SU-DHL-6 (cell line): ENCODE measurements at regions not wholly inside any gene's neighbourhood (a gene's known extent, or its start where the extent isn't known, plus 50 kb on each side); places are given as distances from the start of the nearest gene placed in this dataset.

Experiments used
- H2AFZ ChIP-seq: fragments of 200-600 bp; sonication (generic); 2 replicates; pipeline ENCODE4 v1.6.1; 2014; ENCODE audit warnings: low read depth, mild to moderate bottlenecking, moderate library complexity, mixed read lengths, antibody characterized with exemption, low read length; ENCODE audit not compliant: severe bottlenecking
- H3F3A ChIP-seq: fragments of 200-600 bp; shearing (Covaris generic); 2 replicates; pipeline ENCODE4 v1.6.0; 2016; ENCODE audit warnings: antibody characterized with exemption, mild to moderate bottlenecking; ENCODE audit not compliant: insufficient read depth
- H3K27ac ChIP-seq: fragments of 200-600 bp; sonication (generic); 2 replicates; pipeline ENCODE4 v1.5.1; 2016; ENCODE audit warnings: low read depth, mild to moderate bottlenecking, low read length, moderate library complexity, mixed read lengths
- H3K27me3 ChIP-seq: fragments of 200-600 bp; sonication (generic), shearing (Covaris generic); 2 replicates; pipeline ENCODE4 v1.6.0; 2014; ENCODE audit warnings: mild to moderate bottlenecking, low read length
- H3K36me3 ChIP-seq: fragments of 200-600 bp; sonication (generic); 2 replicates; pipeline ENCODE4 v1.6.1; 2014; ENCODE audit warnings: mild to moderate bottlenecking, low read length, mixed read lengths
- H3K4me2 ChIP-seq: fragments of 300-600, 200-600 bp; shearing (Covaris generic), sonication (generic); 2 replicates; pipeline ENCODE4 v1.6.0; 2014; ENCODE audit warnings: low read length, low read depth, mild to moderate bottlenecking; ENCODE audit not compliant: poor library complexity, severe bottlenecking
- H3K4me3 ChIP-seq: fragments of 200-600 bp; sonication (generic); 2 replicates; pipeline ENCODE4 v1.5.1; 2014; ENCODE audit warnings: antibody characterized with exemption, low read length, mild to moderate bottlenecking, mixed read lengths; ENCODE audit not compliant: insufficient read depth, poor library complexity, severe bottlenecking
- H3K79me2 ChIP-seq: fragments of 200-600 bp; sonication (generic); 2 replicates; pipeline ENCODE4 v1.6.1; 2014; ENCODE audit warnings: mild to moderate bottlenecking, low read length, moderate library complexity; ENCODE audit not compliant: insufficient read depth
- H3K9ac ChIP-seq: fragments of 200-600 bp; sonication (generic); 2 replicates; pipeline ENCODE4 v1.7.0; 2014; ENCODE audit warnings: mild to moderate bottlenecking, low read length
- H3K9me2 ChIP-seq: fragments of 200-600 bp; sonication (generic); replicated peaks from 2 replicates; pipeline ENCODE4 v1.6.1; 2014; ENCODE audit warnings: low read length; ENCODE audit not compliant: insufficient read depth
- H3K9me3 ChIP-seq: fragments of 200-600 bp; sonication (generic); 2 replicates; pipeline ENCODE4 v1.6.1; 2014; ENCODE audit warnings: low read length, mixed read lengths; ENCODE audit not compliant: insufficient read depth
- H4K20me1 ChIP-seq: fragments of 200-600 bp; sonication (generic); 2 replicates; pipeline ENCODE4 v1.6.1; 2014; ENCODE audit warnings: low read depth, mild to moderate bottlenecking, antibody characterized with exemption, low read length, moderate library complexity, mixed read lengths
- CTCF ChIP-seq: fragments of 200-600 bp; sonication (generic); IDR thresholded peaks from one replicate; pipeline ENCODE4 v1.5.1; 2017; ENCODE audit warnings: antibody characterized with exemption, mild to moderate bottlenecking, low read length, moderate library complexity; ENCODE audit not compliant: insufficient read depth, poor library complexity, severe bottlenecking
- EZH2phosphoT487 ChIP-seq: fragments of 200-600 bp; sonication (generic), shearing (Covaris generic); conservative IDR thresholded peaks from 2 replicates; pipeline ENCODE4 v1.6.1; 2018; ENCODE audit warnings: mild to moderate bottlenecking, antibody characterized with exemption, low read length, moderate library complexity, mixed read lengths

GRCh38 chr17:12269751-12270150, 249.1 kb downstream of the MAP2K4 start:
- H3K79me2 ChIP-seq, result no peaks in the 10 kb centered on the region
- peaks cover 5% of the 10 kb centered on the region; the same call in 1 of the 2 replicates for H3K9me3 ChIP-seq
- no peak overlapping the region for H3K4me2 ChIP-seq
- no peak overlapping the region for H3K4me3 ChIP-seq
- H2AFZ ChIP-seq, result no peak overlapping the region
- no peaks in the 10 kb centered on the region for H3K36me3 ChIP-seq
- no peak overlapping the region for H3K9ac ChIP-seq
- no peaks in the 10 kb centered on the region for H4K20me1 ChIP-seq
- H3K27ac ChIP-seq, result no peak overlapping the region
- TF ChIP-seq EZH2phosphoT487 (no peak), CTCF (no peak)
- no peaks in the 10 kb centered on the region for H3F3A ChIP-seq
- H3K9me2 ChIP-seq, result no peaks in the 10 kb centered on the region
- H3K27me3 ChIP-seq, result no peaks in the 10 kb centered on the region

- no peak overlapping the region for H2AFZ ChIP-seq
- H3K9ac ChIP-seq, result no peak overlapping the region
- no peak overlapping the region for H3K27ac ChIP-seq
- peaks cover 5% of the 10 kb centered on the region; the same call in 1 of the 2 replicates for H3K9me3 ChIP-seq
- no peaks in the 10 kb centered on the region for H3K79me2 ChIP-seq
- H3K36me3 ChIP-seq, result no peaks in the 10 kb centered on the region
- H3K27me3 ChIP-seq, result no peaks in the 10 kb centered on the region
- H4K20me1 ChIP-seq, result no peaks in the 10 kb centered on the region
- H3K4me2 ChIP-seq, result no peak overlapping the region
- TF ChIP-seq EZH2phosphoT487 (no peak), CTCF (no peak)
- no peaks in the 10 kb centered on the region for H3K9me2 ChIP-seq
- H3K4me3 ChIP-seq, result no peak overlapping the region
- no peaks in the 10 kb centered on the region for H3F3A ChIP-seq
Measured at GRCh38 chr17:12277827-12278226, 257.1 kb downstream of the MAP2K4 start.

GRCh38 chr17:12282056-12282455, 261.4 kb downstream of the MAP2K4 start:
- Histone ChIP-seq H3K9ac (no peak overlapping the region), H3K27me3 (no peaks in the 10 kb centered on the region)

More at GRCh38 chr17:12282056-12282455, 261.4 kb downstream of the MAP2K4 start:
- Histone ChIP-seq H3K4me3 (no peak overlapping the region), H3K27ac (no peak overlapping the region), H2AFZ (no peak overlapping the region), H3K4me2 (no peak overlapping the region), H3K9me3 (no peaks in the 10 kb centered on the region), H3K36me3 (no peaks in the 10 kb centered on the region), H3F3A (no peaks in the 10 kb centered on the region), H4K20me1 (no peaks in the 10 kb centered on the region), H3K79me2 (no peaks in the 10 kb centered on the region), H3K9me2 (no peaks in the 10 kb centered on the region)
- no peak for TF ChIP-seq EZH2phosphoT487
- TF ChIP-seq CTCF, result no peak
